DMS79 treated with DMSO at 0.1 percent for 48 hours (cell line): ENCODE measurements at regions not wholly inside any gene's neighbourhood (a gene's known extent, or its start where the extent isn't known, plus 50 kb on each side); places are given as distances from the start of the nearest gene placed in this dataset.
A peak's percentile ranks its signal among the peaks of the same experiment; 100 is the strongest.
"Not testable (repeated sequence)": the region's sequence is repeated elsewhere in the genome, so short reads cannot be mapped to it uniquely, and the experiment has no call there.

ENCODE experiments used
- DNase-seq: peaks from one replicate; lab custom pipeline; 2025; lab: John Stamatoyannopoulos, UW

GRCh38 chr1:8169364-8170058 lies 143.4 kb upstream of the ERRFI1 start:
- DNase-seq: peak; percentile 72

GRCh38 chr1:8167936-8168335 lies 141.8 kb upstream of the ERRFI1 start:
- DNase-seq: no peak

- peak; percentile 81 for DNase-seq
These were observed 140.3 kb upstream of the ERRFI1 start for GRCh38 chr1:8166406-8166805.

GRCh38 chr1:8165595-8166360 lies 139.7 kb upstream of the ERRFI1 start:
- DNase-seq: peak; percentile 81

GRCh38 chr1:8164670-8165069 lies 138.6 kb upstream of the ERRFI1 start:
- DNase-seq: no peak

GRCh38 chr1:8163039-8163438 lies 136.9 kb upstream of the ERRFI1 start:
- no peak for DNase-seq

- DNase-seq: no peak
These were observed 136.1 kb upstream of the ERRFI1 start for GRCh38 chr1:8162168-8162567.

GRCh38 chr1:8161546-8162105 lies 135.5 kb upstream of the ERRFI1 start:
- no peak for DNase-seq

GRCh38 chr1:8159470-8160024 lies 133.4 kb upstream of the ERRFI1 start:
- DNase-seq: no peak

GRCh38 chr1:8158995-8159394 lies 132.9 kb upstream of the ERRFI1 start:
- DNase-seq: no peak

GRCh38 chr1:8157765-8158164 lies 131.7 kb upstream of the ERRFI1 start:
- no peak for DNase-seq

GRCh38 chr1:8155528-8156186 lies 129.5 kb upstream of the ERRFI1 start:
- peak; percentile 25 for DNase-seq

GRCh38 chr1:8154621-8155052 lies 128.5 kb upstream of the ERRFI1 start:
- peak; percentile 25 for DNase-seq

GRCh38 chr1:8153961-8154360 lies 127.9 kb upstream of the ERRFI1 start:
- no peak for DNase-seq

- DNase-seq: no peak
These were observed 126.9 kb upstream of the ERRFI1 start for GRCh38 chr1:8152731-8153702.

- DNase-seq: no peak
These were observed 125.5 kb upstream of the ERRFI1 start for GRCh38 chr1:8151647-8152046.

GRCh38 chr1:8149756-8150155 lies 123.6 kb upstream of the ERRFI1 start:
- not testable (repeated sequence) for DNase-seq

GRCh38 chr1:8147956-8148355 lies 121.8 kb upstream of the ERRFI1 start:
- DNase-seq: no peak

GRCh38 chr1:8146257-8146855 lies 120.2 kb upstream of the ERRFI1 start:
- no peak for DNase-seq

- DNase-seq: no peak
These were observed 119.6 kb upstream of the ERRFI1 start for GRCh38 chr1:8145545-8146202.
